H9 (cell line): ENCODE measurements at regions not wholly inside any gene's neighbourhood (a gene's known extent, or its start where the extent isn't known, plus 50 kb on each side); places are given as distances from the start of the nearest gene placed in this dataset.

Source experiments
- DNase-seq: peaks from one replicate; pipeline ENCODE4 v3.0.0-alpha.2; 2017
- H2AFZ ChIP-seq: one replicate; pipeline ENCODE4 v1.6.1; 2013; ENCODE audit warnings: mild to moderate bottlenecking, low read length, control low read depth, moderate library complexity
- H2AK5ac ChIP-seq: 2 replicates; pipeline ENCODE4 v1.6.1; 2013; ENCODE audit warnings: low read length, control low read depth, mixed read lengths; ENCODE audit not compliant: insufficient read length
- H2BK120ac ChIP-seq: one replicate; pipeline ENCODE4 v1.6.1; 2013; ENCODE audit warnings: low read depth, mild to moderate bottlenecking, low read length, control low read depth, inconsistent platforms; ENCODE audit not compliant: poor library complexity, severe bottlenecking
- H2BK12ac ChIP-seq: 2 replicates; pipeline ENCODE4 v1.6.1; 2013; ENCODE audit warnings: low read length, control low read depth, mixed read lengths, low read depth; ENCODE audit not compliant: insufficient read length
- H2BK15ac ChIP-seq: 2 replicates; pipeline ENCODE4 v1.6.1; 2013; ENCODE audit warnings: low read depth, low read length, control low read depth
- H2BK20ac ChIP-seq: one replicate; pipeline ENCODE4 v1.6.1; 2013; ENCODE audit warnings: low read depth, mild to moderate bottlenecking, low read length, control low read depth, inconsistent platforms; ENCODE audit not compliant: poor library complexity, severe bottlenecking
- H2BK5ac ChIP-seq: 2 replicates; pipeline ENCODE4 v1.6.1; 2013; ENCODE audit warnings: low read length, control low read depth, mixed read lengths; ENCODE audit not compliant: insufficient read length
- H3K14ac ChIP-seq: 2 replicates; pipeline ENCODE4 v1.6.1; 2013; ENCODE audit warnings: low read length, control low read depth; ENCODE audit not compliant: insufficient read depth
- H3K18ac ChIP-seq: 2 replicates; pipeline ENCODE4 v1.6.1; 2013; ENCODE audit warnings: low read depth, mild to moderate bottlenecking, mixed read lengths, low read length, control low read depth; ENCODE audit not compliant: insufficient read length
- H3K23ac ChIP-seq: 2 replicates; pipeline ENCODE4 v1.6.1; 2013; ENCODE audit warnings: low read length, control low read depth, mixed read lengths, low read depth; ENCODE audit not compliant: insufficient read length
- H3K23me2 ChIP-seq: 2 replicates; pipeline ENCODE4 v1.6.1; 2013; ENCODE audit warnings: low read depth, mild to moderate bottlenecking, mixed read lengths, low read length, control low read depth; ENCODE audit not compliant: insufficient read length, poor library complexity, severe bottlenecking
- H3K27ac ChIP-seq: 2 replicates; pipeline ENCODE4 v1.5.1; 2013; ENCODE audit warnings: low read length, control low read depth, mixed read lengths, low read depth; ENCODE audit not compliant: insufficient read length
- H3K27me3 ChIP-seq: 2 replicates; pipeline ENCODE4 v1.6.1; 2013; ENCODE audit warnings: low read length, control low read depth, inconsistent platforms; ENCODE audit not compliant: insufficient read depth
- H3K4ac ChIP-seq: 2 replicates; pipeline ENCODE4 v1.6.1; 2013; ENCODE audit warnings: low read depth, mild to moderate bottlenecking, control low read depth, inconsistent platforms, low read length, moderate library complexity
- H3K4me1 ChIP-seq: 2 replicates; pipeline ENCODE4 v1.6.1; 2013; ENCODE audit warnings: low read length, control low read depth, inconsistent platforms; ENCODE audit not compliant: insufficient read depth
- H3K4me2 ChIP-seq: 2 replicates; pipeline ENCODE4 v1.6.1; 2013; ENCODE audit warnings: low read length, control low read depth, mixed read lengths; ENCODE audit not compliant: insufficient read length, insufficient read depth
- H3K56ac ChIP-seq: 2 replicates; pipeline ENCODE4 v1.6.1; 2013; ENCODE audit warnings: low read depth, mild to moderate bottlenecking, mixed read lengths, low read length, control low read depth; ENCODE audit not compliant: insufficient read length
- H3K79me1 ChIP-seq: 2 replicates; pipeline ENCODE4 v1.6.1; 2013; ENCODE audit warnings: low read depth, mild to moderate bottlenecking, moderate library complexity, low read length, control low read depth, inconsistent platforms; ENCODE audit not compliant: insufficient read depth, poor library complexity, severe bottlenecking
- H3K79me2 ChIP-seq: 2 replicates; pipeline ENCODE4 v1.6.1; 2013; ENCODE audit warnings: low read length, control low read depth, inconsistent platforms; ENCODE audit not compliant: insufficient read depth
- H3K9ac ChIP-seq: 2 replicates; pipeline ENCODE4 v1.6.1; 2013; ENCODE audit warnings: low read length, control low read depth, mixed read lengths; ENCODE audit not compliant: insufficient read length; ENCODE audit errors: extremely low read depth
- H3K9me3 ChIP-seq: one replicate; pipeline ENCODE4 v1.6.1; 2013; ENCODE audit warnings: low read depth, low read length, inconsistent platforms; ENCODE audit not compliant: control insufficient read depth
- H3T11ph ChIP-seq: one replicate; pipeline ENCODE4 v1.6.1; 2013; ENCODE audit warnings: mild to moderate bottlenecking, low read length, control low read depth, inconsistent platforms
- H4K20me1 ChIP-seq: one replicate; pipeline ENCODE4 v1.6.1; 2013; ENCODE audit not compliant: control insufficient read depth, insufficient read length, insufficient read depth
- H4K5ac ChIP-seq: 2 replicates; pipeline ENCODE4 v1.6.1; 2013; ENCODE audit warnings: low read depth, mild to moderate bottlenecking, mixed read lengths, low read length, control low read depth; ENCODE audit not compliant: insufficient read length
- H4K8ac ChIP-seq: replicated peaks from 2 replicates; pipeline ENCODE4 v1.6.1; 2013; ENCODE audit warnings: low read length, control low read depth, mixed read lengths, low read depth; ENCODE audit not compliant: insufficient read length
- H4K91ac ChIP-seq: 2 replicates; pipeline ENCODE4 v1.6.1; 2013; ENCODE audit warnings: low read depth, mild to moderate bottlenecking, moderate library complexity, mixed read lengths, low read length, control low read depth; ENCODE audit not compliant: insufficient read length
- H3K27ac Mint-ChIP-seq, 3 experiments: 2 replicates in 2 of 3; 3 replicates in 1 of 3; pipeline ENCODE4 v1.8.0; 2020 to 2021; ENCODE audit warnings: mixed read lengths in 3 of 3, mild to moderate bottlenecking in 1 of 3, moderate library complexity in 1 of 3
- H3K27me3 Mint-ChIP-seq: 2 replicates; pipeline ENCODE4 v1.8.0; 2021; ENCODE audit warnings: low read depth, mild to moderate bottlenecking, moderate library complexity, mixed read lengths
- H3K36me3 Mint-ChIP-seq, 3 experiments: 2 replicates in 2 of 3; 3 replicates in 1 of 3; pipeline ENCODE4 v1.8.0; 2020 to 2021; ENCODE audit warnings: low read depth in 3 of 3, mixed read lengths in 3 of 3; ENCODE audit not compliant: insufficient read depth in 1 of 3
- H3K4me1 Mint-ChIP-seq, 2 experiments: 2 replicates each; pipeline ENCODE4 v1.8.0; 2020; ENCODE audit warnings: mixed read lengths in 2 of 2
- H3K4me3 Mint-ChIP-seq, 2 experiments: 2 replicates in 1 of 2; 3 replicates in 1 of 2; pipeline ENCODE4 v1.8.0; 2020 to 2021; ENCODE audit warnings: mild to moderate bottlenecking in 2 of 2, mixed read lengths in 2 of 2, moderate library complexity in 1 of 2
- H3K9me3 Mint-ChIP-seq, 2 experiments: 2 replicates in 1 of 2; 3 replicates in 1 of 2; pipeline ENCODE4 v1.8.0; 2020; ENCODE audit warnings: mild to moderate bottlenecking in 2 of 2, mixed read lengths in 2 of 2, moderate library complexity in 1 of 2
- WGBS: extraction: QIAGEN DNeasy Blood & Tissue Kit; methylation state at CpG from one replicate; pipeline ENCODE4 v1.1.7; 2013; ENCODE audit warnings: missing lambda C conversion rate, low lambda C conversion rate, mixed read lengths; ENCODE audit not compliant: insufficient read length; ENCODE audit errors: extremely low coverage; 5-methylcytosine and 5-hydroxymethylcytosine counted together
- TF ChIP-seq, protein P1 (sequence below): fragments of 200-600 bp; sonication (generic); conservative IDR thresholded peaks from 3 replicates; pipeline ENCODE4 v1.8.0; 2021; ENCODE audit warnings: antibody characterized with exemption, mild to moderate bottlenecking

DNA sequence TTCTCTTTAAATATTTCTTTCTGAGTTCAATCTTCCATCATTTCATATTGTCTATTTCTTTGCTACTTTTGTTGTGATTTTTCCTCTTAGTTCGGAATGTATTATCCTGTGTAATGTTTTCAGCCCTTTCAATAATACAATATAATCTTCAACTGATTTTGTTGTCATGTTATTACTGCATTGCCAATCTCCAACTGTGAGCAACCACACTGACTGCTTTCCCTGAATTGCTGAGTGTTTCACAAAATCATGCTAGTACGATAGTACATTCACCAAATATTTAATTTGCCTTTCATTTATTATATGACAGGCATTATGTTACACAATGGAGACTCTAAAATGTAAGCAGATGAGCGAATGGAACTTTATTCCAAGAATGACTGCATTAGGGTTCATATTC is 744.3 kb upstream of the ATXN8OS start:
- Mint-ChIP-seq H3K4me3 (no peak overlapping the region), H3K9me3 (peaks cover 0 to 4% of the 10 kb centered on the region in 2 experiments; a peak in 1 of 5 replicates), H3K27me3 (no peaks in the 10 kb centered on the region), H3K27ac (no peak overlapping the region), H3K4me1 (peaks cover 0 to 7% of the 10 kb centered on the region in 2 experiments; a peak in 3 of 4 replicates), H3K36me3 (no peaks in the 10 kb centered on the region)
- Histone ChIP-seq H3K18ac (no peak overlapping the region), H3K27ac (no peak overlapping the region), H2BK20ac (no peak overlapping the region), H3K14ac (no peak overlapping the region), H3K79me2 (no peaks in the 10 kb centered on the region), H2BK5ac (no peak overlapping the region), H4K8ac (no peak overlapping the region), H3K23me2 (no peaks in the 10 kb centered on the region), H4K91ac (no peak overlapping the region), H3K4ac (no peak overlapping the region), H4K5ac (no peak overlapping the region), H4K20me1 (no peaks in the 10 kb centered on the region), H3T11ph (no peak overlapping the region), H3K4me2 (no peak overlapping the region), H3K9me3 (no peaks in the 10 kb centered on the region), H2AFZ (no peak overlapping the region), H2BK12ac (no peak overlapping the region), H2AK5ac (no peak overlapping the region), H2BK15ac (no peak overlapping the region), H3K56ac (no peak overlapping the region), H3K79me1 (no peaks in the 10 kb centered on the region), H3K23ac (no peak overlapping the region), H3K9ac (no peak overlapping the region), H3K27me3 (no peaks in the 10 kb centered on the region), H2BK120ac (no peak overlapping the region), H3K4me1 (no peaks in the 10 kb centered on the region)
- no CpG with 5 or more reads among the region's 3 CpGs for WGBS
- DNase-seq = no peak
- TF ChIP-seq, protein P1, sequence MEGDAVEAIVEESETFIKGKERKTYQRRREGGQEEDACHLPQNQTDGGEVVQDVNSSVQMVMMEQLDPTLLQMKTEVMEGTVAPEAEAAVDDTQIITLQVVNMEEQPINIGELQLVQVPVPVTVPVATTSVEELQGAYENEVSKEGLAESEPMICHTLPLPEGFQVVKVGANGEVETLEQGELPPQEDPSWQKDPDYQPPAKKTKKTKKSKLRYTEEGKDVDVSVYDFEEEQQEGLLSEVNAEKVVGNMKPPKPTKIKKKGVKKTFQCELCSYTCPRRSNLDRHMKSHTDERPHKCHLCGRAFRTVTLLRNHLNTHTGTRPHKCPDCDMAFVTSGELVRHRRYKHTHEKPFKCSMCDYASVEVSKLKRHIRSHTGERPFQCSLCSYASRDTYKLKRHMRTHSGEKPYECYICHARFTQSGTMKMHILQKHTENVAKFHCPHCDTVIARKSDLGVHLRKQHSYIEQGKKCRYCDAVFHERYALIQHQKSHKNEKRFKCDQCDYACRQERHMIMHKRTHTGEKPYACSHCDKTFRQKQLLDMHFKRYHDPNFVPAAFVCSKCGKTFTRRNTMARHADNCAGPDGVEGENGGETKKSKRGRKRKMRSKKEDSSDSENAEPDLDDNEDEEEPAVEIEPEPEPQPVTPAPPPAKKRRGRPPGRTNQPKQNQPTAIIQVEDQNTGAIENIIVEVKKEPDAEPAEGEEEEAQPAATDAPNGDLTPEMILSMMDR = no peak
